Mucosa of rectum (tissue), 2 donors: ENCODE measurements at regions not wholly inside any gene's neighbourhood (a gene's known extent, or its start where the extent isn't known, plus 50 kb on each side); places are given as distances from the start of the nearest gene placed in this dataset.

Experiments used
- H3K27ac ChIP-seq, 2 donors: one replicate each; pipeline ENCODE4 v1.7.0; 2013; ENCODE audit warnings: inconsistent platforms in 2 of 2, low read depth in 2 of 2, low read length in 2 of 2
- H3K27me3 ChIP-seq, 2 donors: one replicate each; pipeline ENCODE4 v1.7.0; 2013; ENCODE audit warnings: low read length in 2 of 2; ENCODE audit not compliant: control insufficient read depth in 2 of 2, insufficient read depth in 2 of 2
- H3K36me3 ChIP-seq, 2 donors: one replicate each; pipeline ENCODE4 v1.7.0; 2013; ENCODE audit warnings: low read length in 2 of 2; ENCODE audit not compliant: control insufficient read depth in 2 of 2, insufficient read depth in 2 of 2
- H3K4me1 ChIP-seq, 2 donors: one replicate each; pipeline ENCODE4 v1.7.0; 2013; ENCODE audit warnings: low read length in 2 of 2, mild to moderate bottlenecking in 1 of 2; ENCODE audit not compliant: control insufficient read depth in 2 of 2, insufficient read depth in 2 of 2
- H3K4me3 ChIP-seq, 2 donors: one replicate each; pipeline ENCODE4 v1.7.0; 2013; ENCODE audit warnings: low read length in 2 of 2
- H3K9ac ChIP-seq, 2 donors: one replicate each; pipeline ENCODE4 v1.7.0; 2013; ENCODE audit warnings: low read length in 2 of 2, low read depth in 1 of 2, mild to moderate bottlenecking in 1 of 2
- H3K9me3 ChIP-seq, 2 donors: one replicate each; pipeline ENCODE4 v1.7.0; 2013; ENCODE audit warnings: low read length in 2 of 2; ENCODE audit not compliant: control insufficient read depth in 2 of 2
- donor health status: healthy.
- donor health status: Normal muscosa, but diverticular disease.

DNA sequence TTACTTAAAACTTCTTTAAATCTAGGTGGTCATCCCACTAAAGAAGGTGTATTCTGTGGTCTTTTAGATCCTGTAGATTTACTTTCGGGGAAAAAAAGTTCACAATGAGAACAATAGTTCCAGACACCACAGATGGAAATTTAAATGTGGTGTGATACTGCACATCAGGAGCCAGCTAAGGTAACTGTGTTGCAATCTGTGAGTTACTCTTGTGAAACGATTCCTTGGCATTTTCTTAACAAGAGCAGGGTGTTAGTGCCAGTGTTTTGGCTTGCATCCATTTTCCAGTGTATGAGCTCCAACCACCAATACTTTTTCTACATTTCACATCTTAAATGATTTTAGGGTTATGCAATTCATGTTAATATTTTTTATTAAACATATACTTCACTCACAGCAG, 674.5 kb downstream of the CETN3 start:
- no peak overlapping the region for H3K4me3 ChIP-seq
- H3K4me1 ChIP-seq, result no peaks in the 10 kb centered on the region
- H3K27me3 ChIP-seq, result no peaks in the 10 kb centered on the region
- H3K9ac ChIP-seq, result no peak overlapping the region
- H3K36me3 ChIP-seq, result no peaks in the 10 kb centered on the region
- no peak overlapping the region for H3K27ac ChIP-seq
- H3K9me3 ChIP-seq, result no peaks in the 10 kb centered on the region

DNA sequence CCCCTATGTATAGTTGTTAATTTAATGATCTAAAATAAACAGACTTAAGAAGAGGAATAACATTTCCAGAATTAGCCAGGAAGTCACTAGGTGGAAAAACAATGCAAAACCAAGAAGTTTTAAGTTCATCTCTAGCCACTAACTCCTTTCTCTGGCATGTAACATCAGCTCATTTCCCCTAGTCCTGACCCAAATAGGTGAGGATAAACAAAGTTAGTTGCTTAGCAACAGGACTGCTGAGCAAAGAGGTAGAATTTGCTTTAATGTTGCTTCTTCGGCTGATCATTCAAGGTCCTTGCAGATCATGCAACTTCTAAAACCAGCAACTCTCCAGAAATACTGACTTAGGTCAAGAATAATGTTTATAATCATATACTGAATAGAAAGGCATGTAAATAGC, 675.8 kb downstream of the CETN3 start:
- Histone ChIP-seq H3K9me3 (no peaks in the 10 kb centered on the region), H3K27me3 (no peaks in the 10 kb centered on the region), H3K4me3 (no peak overlapping the region), H3K36me3 (no peaks in the 10 kb centered on the region), H3K4me1 (no peaks in the 10 kb centered on the region), H3K27ac (no peak overlapping the region), H3K9ac (no peak overlapping the region)

DNA sequence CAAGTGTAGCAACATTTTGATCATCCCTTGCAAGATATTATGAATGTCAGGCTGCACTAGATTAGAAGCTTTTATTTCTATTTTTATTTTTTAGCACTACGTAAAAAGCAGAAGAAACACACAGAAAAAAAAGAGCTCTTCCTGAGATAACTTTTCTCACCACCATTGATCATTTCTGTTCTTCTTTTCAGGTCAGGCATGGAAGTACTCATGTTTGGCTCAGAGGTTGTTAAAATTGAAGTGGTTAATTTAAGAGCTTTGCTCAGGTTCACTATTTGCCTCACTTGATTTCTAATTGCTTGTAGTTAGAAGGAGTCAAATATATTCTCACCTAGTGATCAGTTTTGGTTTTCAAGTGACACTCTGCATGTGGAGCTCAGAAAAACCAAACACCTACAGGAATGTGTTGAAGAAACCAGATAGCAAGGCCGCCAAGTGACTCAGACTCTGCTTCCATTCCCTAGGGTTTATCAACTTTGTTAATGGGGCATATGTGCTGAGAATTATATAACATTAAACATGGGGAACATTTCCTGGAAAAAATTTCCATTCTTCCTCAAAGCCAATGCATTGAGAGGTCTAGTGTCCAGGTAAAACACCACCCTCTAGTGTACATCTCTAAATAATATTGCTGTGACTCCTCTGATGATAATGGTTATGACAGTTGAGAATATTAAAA, 679.8 kb downstream of the CETN3 start:
- H3K27ac ChIP-seq, result no peak overlapping the region
- H3K9ac ChIP-seq, result no peak overlapping the region
- H3K4me1 ChIP-seq, result no peaks in the 10 kb centered on the region

DNA sequence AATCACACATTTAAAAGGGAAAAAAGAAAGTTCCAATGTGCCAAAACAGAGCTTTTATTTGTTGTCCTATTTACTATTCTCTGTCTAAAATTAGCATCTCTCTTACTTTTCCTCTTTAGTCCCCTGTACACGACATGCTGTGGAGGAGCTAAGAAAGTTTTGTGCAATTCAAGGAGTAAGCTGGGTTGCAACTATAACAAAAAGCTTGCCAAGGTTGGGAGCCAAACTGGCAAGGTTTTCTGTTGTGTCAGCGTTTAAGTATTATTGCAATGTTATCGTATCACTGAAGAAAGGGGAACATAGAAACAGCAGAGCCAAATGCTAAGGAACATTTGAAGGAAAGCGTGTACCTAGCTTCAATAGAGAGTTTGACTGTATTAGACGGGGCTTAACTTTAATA, 680.8 kb downstream of the CETN3 start:
- Histone ChIP-seq H3K9me3 (no peaks in the 10 kb centered on the region), H3K27me3 (no peaks in the 10 kb centered on the region)

More for the DNA sequence above, 679.8 kb downstream of the CETN3 start:
- H3K4me3 ChIP-seq, result no peak overlapping the region
- H3K36me3 ChIP-seq, result no peaks in the 10 kb centered on the region
- no peaks in the 10 kb centered on the region for H3K27me3 ChIP-seq
- H3K9me3 ChIP-seq, result no peaks in the 10 kb centered on the region

DNA sequence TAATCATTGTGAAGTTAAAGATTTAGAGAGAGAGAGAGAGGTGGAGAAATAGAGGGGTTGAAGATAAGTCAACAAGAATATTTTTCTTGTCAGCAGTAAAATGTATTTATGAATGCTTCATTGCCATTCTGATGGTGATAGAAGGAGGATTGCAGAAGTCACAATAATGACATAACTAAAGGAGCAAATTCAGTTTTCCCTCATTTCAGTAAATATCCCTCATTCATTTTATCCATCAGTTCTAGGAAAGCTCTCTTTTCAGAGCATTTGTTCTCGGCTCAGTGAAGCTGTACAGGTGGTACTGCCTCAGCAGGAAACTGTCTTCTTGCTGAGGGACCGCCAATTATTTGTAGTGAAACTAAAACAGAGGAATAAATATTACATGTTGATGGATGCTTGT, 681.4 kb downstream of the CETN3 start:
- H3K9ac ChIP-seq, result no peak overlapping the region
- H3K9me3 ChIP-seq, result no peaks in the 10 kb centered on the region
- H3K27me3 ChIP-seq, result no peaks in the 10 kb centered on the region
- H3K4me3 ChIP-seq, result no peak overlapping the region
- no peaks in the 10 kb centered on the region for H3K36me3 ChIP-seq
- H3K4me1 ChIP-seq, result no peaks in the 10 kb centered on the region
- no peak overlapping the region for H3K27ac ChIP-seq

More for the DNA sequence above, 680.8 kb downstream of the CETN3 start:
- Histone ChIP-seq H3K4me1 (no peaks in the 10 kb centered on the region), H3K36me3 (no peaks in the 10 kb centered on the region), H3K4me3 (no peak overlapping the region), H3K9ac (no peak overlapping the region), H3K27ac (no peak overlapping the region)

DNA sequence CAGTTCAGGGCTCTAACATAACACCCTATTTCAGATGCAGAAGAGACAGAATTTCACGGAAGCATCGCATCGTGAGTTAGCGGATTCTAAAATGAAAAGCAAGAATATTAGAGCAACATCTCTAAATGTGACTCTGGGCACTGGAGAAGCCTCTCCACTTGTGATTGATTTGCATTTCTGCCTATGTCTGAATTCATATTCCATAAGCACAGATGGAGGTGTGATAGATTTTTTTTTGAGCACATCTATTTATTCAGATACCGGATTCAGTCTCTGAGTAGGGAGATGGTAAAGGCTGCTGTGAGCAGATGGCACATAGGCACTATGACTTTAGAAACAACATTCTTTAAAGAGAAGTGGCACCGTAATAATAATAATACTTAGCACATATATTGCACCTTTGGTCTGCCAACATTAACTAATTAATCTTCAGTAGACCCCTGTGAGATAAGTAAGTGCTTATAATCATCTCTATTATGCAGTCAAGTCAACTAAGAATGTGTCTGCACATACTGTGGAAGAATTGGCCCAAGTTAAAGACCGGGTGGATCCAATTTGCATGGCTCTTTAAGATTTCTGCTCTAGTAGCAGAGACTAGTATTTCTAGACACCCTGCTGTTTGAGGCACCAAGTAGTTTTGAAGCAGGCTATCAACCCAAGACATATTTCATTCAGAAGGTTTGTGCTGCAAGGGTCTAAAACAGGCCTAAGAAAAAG, 685.0 kb downstream of the CETN3 start:
- Histone ChIP-seq H3K27ac (no peak overlapping the region), H3K36me3 (no peaks in the 10 kb centered on the region), H3K27me3 (no peaks in the 10 kb centered on the region), H3K4me3 (no peak overlapping the region), H3K9ac (no peak overlapping the region), H3K4me1 (no peaks in the 10 kb centered on the region), H3K9me3 (no peaks in the 10 kb centered on the region)

DNA sequence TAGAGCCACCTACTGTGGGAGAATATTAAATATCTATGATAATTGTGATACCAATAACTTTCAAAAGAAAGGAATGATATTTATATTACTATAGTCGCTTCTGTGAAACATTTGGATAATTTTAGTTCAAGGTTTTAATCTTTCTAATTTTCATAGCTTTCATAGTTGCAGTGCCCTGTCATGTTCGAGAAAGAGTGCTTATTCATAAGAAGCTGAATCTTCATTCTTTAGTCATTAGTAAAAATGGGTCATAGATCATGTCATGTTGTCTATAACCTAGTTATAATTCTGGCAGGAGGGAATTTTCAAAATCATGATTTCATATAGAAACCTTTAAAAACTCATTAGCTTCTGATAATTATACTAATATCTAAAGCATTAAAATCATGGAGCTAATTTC, 685.6 kb downstream of the CETN3 start:
- Histone ChIP-seq H3K9ac (no peak overlapping the region), H3K36me3 (no peaks in the 10 kb centered on the region), H3K4me3 (no peak overlapping the region), H3K9me3 (no peaks in the 10 kb centered on the region), H3K27me3 (no peaks in the 10 kb centered on the region), H3K4me1 (no peaks in the 10 kb centered on the region), H3K27ac (no peak overlapping the region)

DNA sequence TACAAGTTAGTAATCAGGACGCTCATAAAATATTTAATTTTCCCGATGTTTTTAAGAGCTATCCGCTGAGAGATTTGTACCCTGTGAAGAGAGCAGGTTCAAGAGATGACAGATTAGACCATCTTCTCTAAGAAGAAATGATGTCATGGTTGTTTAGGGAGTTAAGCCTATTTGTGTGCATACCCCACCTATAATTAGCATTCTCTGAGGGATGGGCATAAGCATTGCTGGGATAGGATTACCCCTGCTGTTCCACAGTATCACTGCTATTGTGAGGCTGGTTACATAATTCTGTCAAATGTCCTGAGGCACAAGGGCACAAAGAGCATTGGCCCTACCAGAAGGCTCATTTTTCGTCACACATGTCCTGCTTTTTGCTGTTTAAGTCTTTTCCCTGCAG, 687.0 kb downstream of the CETN3 start:
- no peaks in the 10 kb centered on the region for H3K4me1 ChIP-seq
- no peaks in the 10 kb centered on the region for H3K36me3 ChIP-seq
- H3K27me3 ChIP-seq, result no peaks in the 10 kb centered on the region
- H3K27ac ChIP-seq, result no peak overlapping the region
- H3K9me3 ChIP-seq, result no peaks in the 10 kb centered on the region
- H3K9ac ChIP-seq, result no peak overlapping the region
- H3K4me3 ChIP-seq, result no peak overlapping the region

DNA sequence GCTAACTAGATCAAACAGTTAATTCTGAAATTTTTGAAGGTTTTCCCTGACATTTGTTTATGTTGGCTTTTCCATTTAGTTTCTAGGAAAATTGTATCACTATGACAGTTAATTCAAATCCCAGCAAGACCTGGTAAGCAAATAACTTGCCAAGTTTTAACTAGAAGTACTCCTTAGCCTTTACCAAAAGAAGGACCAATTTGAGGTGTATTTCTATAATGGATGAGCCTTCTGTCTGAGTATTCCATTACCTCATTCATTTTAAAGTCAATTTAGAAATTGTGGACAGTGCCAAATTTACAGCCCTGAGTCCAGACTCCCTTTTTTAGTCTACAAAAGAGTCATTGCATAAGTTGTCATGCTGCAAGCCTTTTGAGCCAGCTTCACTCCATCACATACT, 687.6 kb downstream of the CETN3 start:
- no peaks in the 10 kb centered on the region for H3K36me3 ChIP-seq
- no peak overlapping the region for H3K4me3 ChIP-seq
- H3K9ac ChIP-seq, result no peak overlapping the region
- H3K27me3 ChIP-seq, result no peaks in the 10 kb centered on the region
- H3K9me3 ChIP-seq, result no peaks in the 10 kb centered on the region
- no peak overlapping the region for H3K27ac ChIP-seq
- H3K4me1 ChIP-seq, result no peaks in the 10 kb centered on the region

DNA sequence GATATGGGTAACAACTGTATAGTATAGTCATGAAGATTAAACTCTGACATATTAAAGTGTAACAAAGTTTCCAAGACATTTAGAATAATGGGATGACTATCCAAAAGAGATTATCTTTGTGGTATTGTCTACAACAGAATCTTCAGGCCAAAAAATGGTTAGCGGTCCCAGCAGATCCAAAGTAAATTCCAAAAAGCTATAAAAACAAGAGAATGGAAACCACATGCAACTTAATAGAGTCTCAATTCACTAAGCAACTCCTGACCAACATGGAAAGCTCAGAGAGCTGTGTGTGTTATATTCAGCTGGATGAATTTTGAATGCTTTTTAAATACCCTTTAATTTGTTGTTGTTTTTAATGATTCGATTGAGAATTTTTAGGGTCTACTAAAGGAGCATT, 688.2 kb downstream of the CETN3 start:
- Histone ChIP-seq H3K4me1 (no peaks in the 10 kb centered on the region), H3K9ac (no peak overlapping the region), H3K27me3 (no peaks in the 10 kb centered on the region), H3K27ac (no peak overlapping the region), H3K9me3 (no peaks in the 10 kb centered on the region), H3K36me3 (no peaks in the 10 kb centered on the region), H3K4me3 (no peak overlapping the region)
